ENCODE measurements at regions not wholly inside any gene's neighbourhood (a gene's known extent, or its start where the extent isn't known, plus 50 kb on each side); places are given as distances from the start of the nearest gene placed in this dataset.

GRCh38 chr5:15044521-15044920 is 172.9 kb upstream of the ANKH start:
- TF ChIP-seq, protein P1, sequence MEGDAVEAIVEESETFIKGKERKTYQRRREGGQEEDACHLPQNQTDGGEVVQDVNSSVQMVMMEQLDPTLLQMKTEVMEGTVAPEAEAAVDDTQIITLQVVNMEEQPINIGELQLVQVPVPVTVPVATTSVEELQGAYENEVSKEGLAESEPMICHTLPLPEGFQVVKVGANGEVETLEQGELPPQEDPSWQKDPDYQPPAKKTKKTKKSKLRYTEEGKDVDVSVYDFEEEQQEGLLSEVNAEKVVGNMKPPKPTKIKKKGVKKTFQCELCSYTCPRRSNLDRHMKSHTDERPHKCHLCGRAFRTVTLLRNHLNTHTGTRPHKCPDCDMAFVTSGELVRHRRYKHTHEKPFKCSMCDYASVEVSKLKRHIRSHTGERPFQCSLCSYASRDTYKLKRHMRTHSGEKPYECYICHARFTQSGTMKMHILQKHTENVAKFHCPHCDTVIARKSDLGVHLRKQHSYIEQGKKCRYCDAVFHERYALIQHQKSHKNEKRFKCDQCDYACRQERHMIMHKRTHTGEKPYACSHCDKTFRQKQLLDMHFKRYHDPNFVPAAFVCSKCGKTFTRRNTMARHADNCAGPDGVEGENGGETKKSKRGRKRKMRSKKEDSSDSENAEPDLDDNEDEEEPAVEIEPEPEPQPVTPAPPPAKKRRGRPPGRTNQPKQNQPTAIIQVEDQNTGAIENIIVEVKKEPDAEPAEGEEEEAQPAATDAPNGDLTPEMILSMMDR (IDR thresholded peaks at IDR 0.05), result no peak
- Mint-ChIP-seq H3K4me1 (no peaks in the 10 kb centered on the region), H3K9me3 (no peaks in the 10 kb centered on the region), H3K36me3 (no peaks in the 10 kb centered on the region), H3K4me3 (no peak overlapping the region), H3K27ac (no peak overlapping the region), H3K27me3 (ENCODE audit: low read depth in 2 of 2) (peaks cover 10 to 18% of the 10 kb centered on the region in 2 donors)
- DNase-seq, result no peak
- Histone ChIP-seq H3K36me3 (ENCODE audit: control insufficient read depth, insufficient read depth, low read length) (no peaks in the 10 kb centered on the region), H3K4me1 (ENCODE audit: control insufficient read depth, insufficient read depth, low read length) (no peaks in the 10 kb centered on the region), H3K27me3 (ENCODE audit: control insufficient read depth, insufficient read depth, low read length) (no peaks in the 10 kb centered on the region), H3K4me3 (ENCODE audit: low read length) (no peak overlapping the region), H3K27ac (ENCODE audit: low read length) (no peak overlapping the region), H3K9me3 (ENCODE audit: control insufficient read depth, insufficient read depth, low read length) (no peaks in the 10 kb centered on the region)
- intact Hi-C loops (cut with micrococcal nuclease), result no loop called here
- WGBS (ENCODE audit: insufficient coverage), result 73% methylated on average over 2 of the region's 3 CpGs
- ATAC-seq, result no peak

DNA sequence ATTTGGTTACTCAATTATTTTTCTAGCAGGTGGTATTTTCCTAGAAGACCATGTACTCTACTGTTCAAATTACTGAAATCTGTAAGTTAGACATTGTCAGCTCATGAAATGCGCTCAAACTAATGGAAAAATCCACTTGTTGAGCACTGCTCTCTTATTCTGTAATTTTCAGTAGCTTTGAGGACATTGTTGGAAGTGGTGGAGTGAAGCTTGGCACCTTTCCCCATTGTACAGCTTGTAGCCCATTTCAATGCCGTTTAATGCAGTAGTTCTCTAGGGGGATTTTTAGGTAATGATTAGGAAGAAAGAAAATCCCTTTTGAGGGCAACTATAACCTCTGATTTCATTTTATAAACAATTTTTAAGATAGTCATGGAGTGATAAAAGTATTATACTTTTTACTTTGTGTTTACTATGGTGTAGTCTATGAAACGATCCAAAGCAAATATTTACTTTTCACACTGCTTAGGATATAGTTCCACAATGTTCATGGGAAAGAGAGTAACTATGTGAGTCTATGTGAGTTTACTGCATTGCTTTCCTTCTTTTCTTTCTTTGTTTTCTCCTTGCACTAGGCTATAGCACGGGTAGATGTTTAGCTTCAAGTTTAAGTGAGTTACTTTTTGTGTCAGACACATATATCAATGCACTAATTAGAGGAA is 165.8 kb upstream of the ANKH start:
- TF ChIP-seq, protein P1 (IDR thresholded peaks at IDR 0.05), result no peak
- H3K27me3 Mint-ChIP-seq (ENCODE audit: low read depth in 2 of 2), result peaks cover 15 to 28% of the 10 kb centered on the region in 2 donors
- no peak overlapping the region for H3K4me3 ChIP-seq (ENCODE audit: low read length)
- H3K36me3 ChIP-seq (ENCODE audit: control insufficient read depth, insufficient read depth, low read length), result no peaks in the 10 kb centered on the region
- no peak overlapping the region for H3K27ac ChIP-seq (ENCODE audit: low read length)
- H3K36me3 Mint-ChIP-seq, result no peaks in the 10 kb centered on the region
- peaks cover 0 to 3% of the 10 kb centered on the region in 2 donors for H3K9me3 Mint-ChIP-seq
- intact Hi-C loops (cut with micrococcal nuclease), result no loop called here
- no peaks in the 10 kb centered on the region for H3K4me1 Mint-ChIP-seq
- H3K9me3 ChIP-seq (ENCODE audit: control insufficient read depth, insufficient read depth, low read length), result no peaks in the 10 kb centered on the region
- no peak overlapping the region for H3K27ac Mint-ChIP-seq
- 91% methylated on average over 2 of the region's 4 CpGs for WGBS (ENCODE audit: insufficient coverage)
- ATAC-seq (no peak), DNase-seq (no peak)
- H3K27me3 ChIP-seq (ENCODE audit: control insufficient read depth, insufficient read depth, low read length), result no peaks in the 10 kb centered on the region
- no peak overlapping the region for H3K4me3 Mint-ChIP-seq
- no peaks in the 10 kb centered on the region for H3K4me1 ChIP-seq (ENCODE audit: control insufficient read depth, insufficient read depth, low read length)

DNA sequence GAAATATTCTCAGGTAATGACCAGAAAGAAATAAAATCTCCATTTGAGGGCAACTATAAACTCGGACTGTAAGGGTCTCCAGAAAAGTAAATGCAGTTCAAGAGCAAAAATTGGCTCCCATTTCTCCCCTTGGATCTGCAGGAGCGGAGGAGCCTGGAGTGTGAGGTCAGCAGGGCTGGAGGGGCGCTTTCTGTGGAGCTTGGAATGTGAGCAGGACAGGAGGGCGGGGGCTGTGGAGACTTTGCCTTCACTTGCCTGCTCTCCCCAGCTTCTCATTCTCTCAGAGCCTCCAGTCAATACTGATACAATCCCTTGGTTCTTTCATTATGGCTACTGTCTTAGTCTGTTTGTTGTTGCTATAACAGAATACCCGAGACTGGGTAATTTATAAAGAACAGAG is 162.8 kb upstream of the ANKH start:
- peaks cover 20 to 27% of the 10 kb centered on the region in 2 donors for H3K27me3 Mint-ChIP-seq (ENCODE audit: low read depth in 2 of 2)
- Histone ChIP-seq H3K9me3 (ENCODE audit: control insufficient read depth, insufficient read depth, low read length) (no peaks in the 10 kb centered on the region), H3K4me3 (ENCODE audit: low read length) (no peak overlapping the region), H3K27me3 (ENCODE audit: control insufficient read depth, insufficient read depth, low read length) (peaks cover 3% of the 10 kb centered on the region), H3K27ac (ENCODE audit: low read length) (no peak overlapping the region), H3K4me1 (ENCODE audit: control insufficient read depth, insufficient read depth, low read length) (no peaks in the 10 kb centered on the region), H3K36me3 (ENCODE audit: control insufficient read depth, insufficient read depth, low read length) (no peaks in the 10 kb centered on the region)
- peaks cover 0 to 3% of the 10 kb centered on the region in 2 donors for H3K9me3 Mint-ChIP-seq
- ATAC-seq (no peak), DNase-seq (no peak)
- whole genome bisulfite sequencing (ENCODE audit: insufficient coverage), result 78% methylated on average over 4 of the region's 5 CpGs
- H3K4me3 Mint-ChIP-seq, result no peak overlapping the region
- no peaks in the 10 kb centered on the region for H3K4me1 Mint-ChIP-seq
- TF ChIP-seq, protein P1 (IDR thresholded peaks at IDR 0.05), result no peak
- no peak overlapping the region for H3K27ac Mint-ChIP-seq
- no peaks in the 10 kb centered on the region for H3K36me3 Mint-ChIP-seq
- intact Hi-C loops (cut with micrococcal nuclease), result no loop called here

DNA sequence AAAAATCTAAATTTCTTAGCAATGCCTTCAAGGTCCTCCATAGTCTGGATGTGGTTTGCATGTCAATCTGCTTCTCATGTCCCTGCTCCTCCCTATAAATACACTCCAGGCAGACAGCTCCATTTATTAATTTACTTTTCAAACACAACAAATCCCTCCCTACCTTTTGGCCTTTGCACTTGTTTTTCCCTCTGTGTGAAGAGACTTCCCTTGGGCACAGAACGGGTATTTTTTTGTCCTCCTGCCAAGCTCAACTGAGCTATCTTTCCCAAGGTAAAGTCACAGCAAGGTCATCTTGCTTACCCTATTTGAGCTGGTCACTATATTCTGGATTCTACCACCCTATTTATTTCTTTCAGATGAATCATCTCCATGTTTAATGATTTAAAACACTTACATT is 159.6 kb upstream of the ANKH start:
- DNase-seq (no peak), ATAC-seq (no peak)
- Mint-ChIP-seq H3K27ac (no peak overlapping the region), H3K4me3 (no peak overlapping the region), H3K9me3 (no peaks in the 10 kb centered on the region), H3K4me1 (no peaks in the 10 kb centered on the region), H3K36me3 (no peaks in the 10 kb centered on the region), H3K27me3 (ENCODE audit: low read depth in 2 of 2) (peaks cover 37 to 58% of the 10 kb centered on the region in 2 donors)
- Histone ChIP-seq H3K4me3 (ENCODE audit: low read length) (no peak overlapping the region), H3K27me3 (ENCODE audit: control insufficient read depth, insufficient read depth, low read length) (peaks cover 4% of the 10 kb centered on the region), H3K36me3 (ENCODE audit: control insufficient read depth, insufficient read depth, low read length) (no peaks in the 10 kb centered on the region), H3K4me1 (ENCODE audit: control insufficient read depth, insufficient read depth, low read length) (no peaks in the 10 kb centered on the region), H3K9me3 (ENCODE audit: control insufficient read depth, insufficient read depth, low read length) (no peaks in the 10 kb centered on the region), H3K27ac (ENCODE audit: low read length) (no peak overlapping the region)
- intact Hi-C loops (cut with micrococcal nuclease), result no loop called here
- TF ChIP-seq, protein P1 (IDR thresholded peaks at IDR 0.05), result no peak
- 86% methylated on average over 1 of the region's 1 CpG for WGBS (ENCODE audit: insufficient coverage)

All from natural killer cell (primary cell).